Caco-2 (cell line): ENCODE measurements at regions not wholly inside any gene's neighbourhood (a gene's known extent, or its start where the extent isn't known, plus 50 kb on each side); places are given as distances from the start of the nearest gene placed in this dataset.

Source experiments
- BruUV-seq: library from RNA; stranded (reverse); fragments of 400-500 nt; replicated peaks from 2 replicates; lab custom pipeline; 2021; lab: Mats Ljungman, UMichigan
- CTCF ChIA-PET: fragments of 300-600 bp; sonication (Branson Sonifier 250); formaldehyde crosslinking; loops from one replicate; lab custom pipeline; 2022; ENCODE audit warnings: antibody characterized with exemption; lab: Charles Lee
- POLR2A ChIA-PET: fragments of 300-600 bp; sonication (Branson Sonifier 250); formaldehyde crosslinking; loops from one replicate; lab custom pipeline; 2022; ENCODE audit warnings: antibody characterized with exemption; lab: Charles Lee
- DNase-seq, 2 experiments: peaks; one replicate each; pipeline versions ENCODE4 v3.0.0 to v3.0.0-alpha.2; 2020 to 2022
- H3K27me3 ChIP-seq: replicated peaks from 2 replicates; pipeline ENCODE4 v1.6.0; 2011; ENCODE audit warnings: low read length; ENCODE audit not compliant: control insufficient read depth, insufficient read depth
- H3K36me3 ChIP-seq: 2 replicates; pipeline ENCODE4 v1.5.1; 2011; ENCODE audit warnings: low read length; ENCODE audit not compliant: control insufficient read depth, insufficient read depth
- H3K4me1 ChIP-seq: fragments of 250-450 bp; sonication (Bioruptor Pico); 2 replicates; pipeline ENCODE4 v1.5.1; 2020; ENCODE audit warnings: mild to moderate bottlenecking
- H3K4me3 ChIP-seq: 2 replicates; pipeline ENCODE4 v1.5.1; 2011; ENCODE audit warnings: low read depth, mild to moderate bottlenecking, control low read depth, low read length
- H3K9me3 ChIP-seq: fragments of 250-450 bp; sonication (Bioruptor Pico); 2 replicates; pipeline ENCODE4 v1.5.1; 2020; ENCODE audit warnings: mild to moderate bottlenecking, moderate library complexity
- H3K27ac Mint-ChIP-seq: one replicate; pipeline ENCODE4 v1.8.0; 2022; ENCODE audit warnings: mixed read lengths; ENCODE audit not compliant: unreplicated experiment
- H3K27me3 Mint-ChIP-seq: one replicate; pipeline ENCODE4 v1.8.0; 2022; ENCODE audit warnings: mixed read lengths; ENCODE audit not compliant: insufficient read depth, unreplicated experiment
- H3K36me3 Mint-ChIP-seq: one replicate; pipeline ENCODE4 v1.8.0; 2022; ENCODE audit warnings: mild to moderate bottlenecking, mixed read lengths; ENCODE audit not compliant: insufficient read depth, unreplicated experiment
- H3K4me1 Mint-ChIP-seq: one replicate; pipeline ENCODE4 v1.8.0; 2022; ENCODE audit warnings: low read depth, mixed read lengths; ENCODE audit not compliant: unreplicated experiment
- H3K4me3 Mint-ChIP-seq: one replicate; pipeline ENCODE4 v1.8.0; 2022; ENCODE audit warnings: mild to moderate bottlenecking, moderate library complexity, mixed read lengths; ENCODE audit not compliant: unreplicated experiment
- H3K9me3 Mint-ChIP-seq: one replicate; pipeline ENCODE4 v1.8.0; 2022; ENCODE audit warnings: mixed read lengths; ENCODE audit not compliant: unreplicated experiment
- CTCF ChIP-seq, 2 experiments: fragments of 200-600 bp in 1 of 2; IDR thresholded peaks; 1 replicate in 1 of 2; 2 replicates in 1 of 2; pipeline versions ENCODE4 v1.5.1 to v1.8.0; 2011 to 2022; ENCODE audit warnings: antibody characterized with exemption in 1 of 2, control low read depth in 1 of 2, inconsistent platforms in 1 of 2, low read depth in 1 of 2, low read length in 1 of 2, mild to moderate bottlenecking in 1 of 2, moderate library complexity in 1 of 2; ENCODE audit not compliant: insufficient read depth in 1 of 2, severe bottlenecking in 1 of 2, unreplicated experiment in 1 of 2
- intact Hi-C: fragments of 100-400 bp; cut with micrococcal nuclease; formaldehyde crosslinking; loops from one replicate; pipeline ENCODE4 v1.10.0; 2022; ENCODE audit not compliant: unreplicated experiment

GRCh38 chr14:65297744-65298143 lies 114.8 kb upstream of the FUT8 start:
- Histone ChIP-seq H3K36me3 (no peaks in the 10 kb centered on the region), H3K27me3 (no peaks in the 10 kb centered on the region), H3K4me3 (no peak overlapping the region), H3K9me3 (no peaks in the 10 kb centered on the region), H3K4me1 (peaks cover 59% of the 10 kb centered on the region)
- peak; percentile 67 to 80 for DNase-seq
- peak overlapping the region; percentile 82 for H3K27ac Mint-ChIP-seq
- ChIA-PET CTCF (interaction anchor here (1.1 to 1.4 kb wide), 3 partner anchors 11 to 114 kb away, joined by 3 to 7 read pairs (median 3); no protein-coding TSS in a partner anchor), POLR2A (interaction anchor here (0.7 to 1.1 kb wide), 2 partner anchors 34 to 71 kb away, joined by 3 to 5 read pairs; no protein-coding TSS in a partner anchor)
- H3K36me3 Mint-ChIP-seq: no peaks in the 10 kb centered on the region
- no peak for TF ChIP-seq CTCF (IDR thresholded peaks at IDR 0.05; ENCODE audit: insufficient read depth in 1 of 2, low read depth in 1 of 2, low read length in 1 of 2, severe bottlenecking in 1 of 2, unreplicated experiment in 1 of 2)
- H3K4me1 Mint-ChIP-seq: peaks cover 35% of the 10 kb centered on the region
- H3K4me3 Mint-ChIP-seq: peak overlapping the region; percentile 2
- intact Hi-C loops: loop anchor here (1.0 kb wide), 1 partner anchor 34 kb away; no protein-coding TSS in a partner anchor
- no TSS peak for BruUV-seq
- H3K9me3 Mint-ChIP-seq: no peaks in the 10 kb centered on the region
- no peaks in the 10 kb centered on the region for H3K27me3 Mint-ChIP-seq

- H3K4me1 ChIP-seq: peaks cover 74% of the 10 kb centered on the region
These were observed 112.7 kb upstream of the FUT8 start for GRCh38 chr14:65299826-65300225.

More at GRCh38 chr14:65299826-65300225, 112.7 kb upstream of the FUT8 start:
- Histone ChIP-seq H3K27me3 (no peaks in the 10 kb centered on the region), H3K36me3 (no peaks in the 10 kb centered on the region), H3K9me3 (no peaks in the 10 kb centered on the region), H3K4me3 (no peak overlapping the region)
- DNase-seq: peak; percentile 59 to 82
- Mint-ChIP-seq H3K27me3 (no peaks in the 10 kb centered on the region), H3K4me3 (no peak overlapping the region), H3K9me3 (no peaks in the 10 kb centered on the region), H3K4me1 (peaks cover 47% of the 10 kb centered on the region), H3K27ac (peak overlapping the region; percentile 39), H3K36me3 (no peaks in the 10 kb centered on the region)
- ChIA-PET CTCF (no interaction called here), POLR2A (interaction anchor here (1.5 kb wide), 1 partner anchor 112 kb away, joined by 6 read pairs; the partner anchor contains the start of gene FUT8)
- intact Hi-C loops: loop anchor here (5.0 kb wide), 1 partner anchor 112 kb away; the partner anchor contains the start of gene FUT8
- no peak for TF ChIP-seq CTCF (IDR thresholded peaks at IDR 0.05; ENCODE audit: insufficient read depth in 1 of 2, low read depth in 1 of 2, low read length in 1 of 2, severe bottlenecking in 1 of 2, unreplicated experiment in 1 of 2)
- BruUV-seq: no TSS peak
